ENCODE measurements at regions not wholly inside any gene's neighbourhood (a gene's known extent, or its start where the extent isn't known, plus 50 kb on each side); places are given as distances from the start of the nearest gene placed in this dataset.

GRCh38 chr5:57777174-57777581, 294.6 kb upstream of the ACTBL2 start:
- POLR2A ChIA-PET = no interaction called here
- TF ChIP-seq ARNT (IDR thresholded peaks at IDR 0.05) = no peak
- no peak for DNase-seq (ENCODE audit: extremely low spot score)
- CTCF ChIA-PET = interaction anchor here (1.1 to 4.1 kb wide), 3 partner anchors 278 to 683 kb away, joined by 3 to 40 read pairs (median 7); partner anchors contain the start of gene PLK2

GRCh38 chr5:57776035-57776434, 293.4 kb upstream of the ACTBL2 start:
- no peak for TF ChIP-seq SUZ12 (IDR thresholded peaks at IDR 0.05)
- CTCF ChIA-PET = interaction anchor here (0.9 to 4.1 kb wide), 2 partner anchors 277 to 684 kb away, joined by 4 to 40 read pairs; partner anchors contain the start of gene PLK2
- POLR2A ChIA-PET = no interaction called here

DNA sequence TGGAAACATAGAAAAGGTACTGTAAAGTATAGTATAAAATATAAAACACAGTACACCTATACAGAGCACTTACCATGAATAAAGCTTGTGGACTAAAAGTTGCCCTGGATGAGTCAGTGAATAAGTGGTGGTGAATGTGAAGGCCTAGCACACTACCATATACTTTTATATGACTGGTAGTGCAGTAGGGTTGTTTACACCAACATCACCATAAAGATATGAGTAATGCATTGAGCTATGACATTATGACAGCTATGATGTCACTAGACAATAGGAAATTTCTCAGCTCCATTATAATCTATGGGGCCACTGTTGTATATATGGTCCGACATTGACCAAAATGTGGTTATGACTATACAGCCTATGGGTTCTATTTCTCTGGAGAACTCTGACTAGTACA, 291.8 kb upstream of the ACTBL2 start:
- DNase-seq (ENCODE audit: extremely low spot score) = no peak
- ChIA-PET CTCF (no interaction called here), POLR2A (no interaction called here)
- TF ChIP-seq HDGF (IDR thresholded peaks at IDR 0.05; ENCODE audit: borderline replicate concordance) = no peak
- TF ChIP-seq FOXM1 (IDR thresholded peaks at IDR 0.05; ENCODE audit: borderline replicate concordance) = no peak
- no peak for TF ChIP-seq TARDBP (IDR thresholded peaks at IDR 0.05)
- no peak for TF ChIP-seq BHLHE40 (IDR thresholded peaks at IDR 0.05; ENCODE audit: borderline replicate concordance)
- TF ChIP-seq SP1 (IDR thresholded peaks at IDR 0.05) = no peak
- TF ChIP-seq, protein P1, sequence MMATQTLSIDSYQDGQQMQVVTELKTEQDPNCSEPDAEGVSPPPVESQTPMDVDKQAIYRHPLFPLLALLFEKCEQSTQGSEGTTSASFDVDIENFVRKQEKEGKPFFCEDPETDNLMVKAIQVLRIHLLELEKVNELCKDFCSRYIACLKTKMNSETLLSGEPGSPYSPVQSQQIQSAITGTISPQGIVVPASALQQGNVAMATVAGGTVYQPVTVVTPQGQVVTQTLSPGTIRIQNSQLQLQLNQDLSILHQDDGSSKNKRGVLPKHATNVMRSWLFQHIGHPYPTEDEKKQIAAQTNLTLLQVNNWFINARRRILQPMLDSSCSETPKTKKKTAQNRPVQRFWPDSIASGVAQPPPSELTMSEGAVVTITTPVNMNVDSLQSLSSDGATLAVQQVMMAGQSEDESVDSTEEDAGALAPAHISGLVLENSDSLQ (IDR thresholded peaks at IDR 0.05) = no peak
- no peak for TF ChIP-seq L3MBTL2 (conservative IDR thresholded peaks at IDR 0.05)
- no peak for TF ChIP-seq ARNT (IDR thresholded peaks at IDR 0.05)
- no peak for TF ChIP-seq FOXK2 (IDR thresholded peaks at IDR 0.05)

More at GRCh38 chr5:57776035-57776434, 293.4 kb upstream of the ACTBL2 start:
- no peak for DNase-seq (ENCODE audit: extremely low spot score)

GRCh38 chr5:57772512-57772911, 289.9 kb upstream of the ACTBL2 start:
- POLR2A ChIA-PET = no interaction called here
- no peak for DNase-seq (ENCODE audit: extremely low spot score)
- CTCF ChIA-PET = interaction anchor here (0.7 kb wide), 1 partner anchor 89 kb away, joined by 3 read pairs; no protein-coding TSS in a partner anchor
- TF ChIP-seq CTBP1 (IDR thresholded peaks at IDR 0.05; ENCODE audit: borderline replicate concordance) = no peak
- no peak for TF ChIP-seq FOXM1 (IDR thresholded peaks at IDR 0.05; ENCODE audit: borderline replicate concordance)
- TF ChIP-seq LEF1 (IDR thresholded peaks at IDR 0.05; ENCODE audit: borderline replicate concordance) = no peak
- no peak for TF ChIP-seq FOXK2 (IDR thresholded peaks at IDR 0.05)
- no peak for TF ChIP-seq FOXA1 (IDR thresholded peaks at IDR 0.05)
- no peak for TF ChIP-seq HDGF (IDR thresholded peaks at IDR 0.05; ENCODE audit: borderline replicate concordance)
- no peak for TF ChIP-seq TARDBP (IDR thresholded peaks at IDR 0.05)

- no peak for TF ChIP-seq HDGF (IDR thresholded peaks at IDR 0.05; ENCODE audit: borderline replicate concordance)
- no peak for TF ChIP-seq FOXM1 (IDR thresholded peaks at IDR 0.05; ENCODE audit: borderline replicate concordance)
- TF ChIP-seq LEF1 (IDR thresholded peaks at IDR 0.05; ENCODE audit: borderline replicate concordance) = no peak
- no peak for TF ChIP-seq CTBP1 (IDR thresholded peaks at IDR 0.05; ENCODE audit: borderline replicate concordance)
- no peak for TF ChIP-seq L3MBTL2 (conservative IDR thresholded peaks at IDR 0.05)
- TF ChIP-seq NFRKB (IDR thresholded peaks at IDR 0.05) = no peak
- TF ChIP-seq, protein P1 (IDR thresholded peaks at IDR 0.05) = no peak
- TF ChIP-seq BHLHE40 (IDR thresholded peaks at IDR 0.05; ENCODE audit: borderline replicate concordance) = no peak
- ChIA-PET CTCF (interaction anchor here (1.1 kb wide), 1 partner anchor 10 kb away, joined by 3 read pairs; no protein-coding TSS in a partner anchor), POLR2A (no interaction called here)
- no peak for DNase-seq (ENCODE audit: extremely low spot score)
These were observed 287.4 kb upstream of the ACTBL2 start for GRCh38 chr5:57770039-57770438.

DNA sequence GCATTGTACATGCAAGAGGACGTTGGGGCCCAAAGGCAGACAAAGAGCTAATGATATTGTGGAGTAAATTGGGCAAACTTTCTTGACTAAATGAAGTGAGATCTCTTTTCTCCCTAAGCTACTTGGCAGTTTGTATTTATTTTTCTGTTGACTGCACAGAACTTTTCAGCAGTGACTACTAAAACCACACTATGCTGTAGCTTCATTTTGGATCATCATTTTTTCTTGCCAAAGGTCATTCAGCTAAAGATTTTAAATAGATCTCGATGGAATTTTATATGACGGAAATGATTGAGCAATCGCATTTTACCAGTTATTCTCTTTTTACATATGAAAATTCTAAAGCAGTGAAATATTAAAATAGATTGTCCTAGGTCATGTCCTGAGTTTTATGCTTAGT, 286.1 kb upstream of the ACTBL2 start:
- ChIA-PET CTCF (interaction anchor here (0.6 kb wide), 1 partner anchor 271 kb away, joined by 3 read pairs; no protein-coding TSS in a partner anchor), POLR2A (no interaction called here)
- DNase-seq (ENCODE audit: extremely low spot score) = no peak
- no peak for TF ChIP-seq FOXK2 (IDR thresholded peaks at IDR 0.05)
- no peak for TF ChIP-seq ELF4 (IDR thresholded peaks at IDR 0.05)
- no peak for TF ChIP-seq ARNT (IDR thresholded peaks at IDR 0.05)
- no peak for TF ChIP-seq HDGF (IDR thresholded peaks at IDR 0.05; ENCODE audit: borderline replicate concordance)
- no peak for TF ChIP-seq LEF1 (IDR thresholded peaks at IDR 0.05; ENCODE audit: borderline replicate concordance)
- TF ChIP-seq FOXM1 (IDR thresholded peaks at IDR 0.05; ENCODE audit: borderline replicate concordance) = no peak
- TF ChIP-seq TARDBP (IDR thresholded peaks at IDR 0.05) = no peak
- no peak for TF ChIP-seq SUZ12 (IDR thresholded peaks at IDR 0.05)
- TF ChIP-seq FOXA1 (IDR thresholded peaks at IDR 0.05) = no peak
- no peak for TF ChIP-seq BHLHE40 (IDR thresholded peaks at IDR 0.05; ENCODE audit: borderline replicate concordance)
- no peak for TF ChIP-seq NFRKB (IDR thresholded peaks at IDR 0.05)

DNA sequence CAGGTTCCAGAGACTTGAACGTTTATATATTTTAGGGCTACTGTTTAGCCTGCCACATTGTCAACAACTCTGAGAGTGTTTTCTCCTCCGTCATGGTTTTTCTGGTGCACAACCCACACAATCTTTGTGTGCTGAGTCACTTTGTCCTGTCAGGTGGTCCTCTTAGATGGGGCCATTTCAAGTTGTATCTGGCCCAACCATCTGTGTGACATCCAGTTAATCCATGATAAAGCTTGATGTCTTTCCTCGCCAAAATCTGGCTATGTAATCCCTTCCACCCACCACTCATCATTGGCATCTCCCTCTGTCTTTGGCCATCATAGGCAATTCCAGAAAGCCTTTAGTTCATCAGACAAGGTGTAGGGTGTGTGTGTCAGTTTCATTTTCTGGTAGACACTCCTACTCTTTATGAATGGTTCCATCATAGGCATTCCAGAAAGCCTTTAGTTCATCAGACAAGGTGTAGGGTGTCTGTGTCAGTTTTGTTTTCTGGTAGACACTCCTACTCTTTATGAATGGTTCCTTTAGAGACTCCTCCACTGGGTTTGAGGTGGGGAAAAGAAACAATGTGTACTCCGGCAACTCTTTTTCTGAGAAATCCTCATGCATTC, 282.0 kb upstream of the ACTBL2 start:
- POLR2A ChIA-PET = no interaction called here
- TF ChIP-seq LEF1 (IDR thresholded peaks at IDR 0.05; ENCODE audit: borderline replicate concordance) (no peak), SP1 (IDR thresholded peaks at IDR 0.05) (no peak), TARDBP (IDR thresholded peaks at IDR 0.05) (no peak), ELF4 (IDR thresholded peaks at IDR 0.05) (no peak), CTBP1 (IDR thresholded peaks at IDR 0.05; ENCODE audit: borderline replicate concordance) (no peak), HDGF (IDR thresholded peaks at IDR 0.05; ENCODE audit: borderline replicate concordance) (no peak)
- TF ChIP-seq, protein P1 (IDR thresholded peaks at IDR 0.05) = no peak
- CTCF ChIA-PET = no interaction called here
- no peak for DNase-seq (ENCODE audit: extremely low spot score)
